GM23248 (cell line): ENCODE measurements at regions not wholly inside any gene's neighbourhood (a gene's known extent, or its start where the extent isn't known, plus 50 kb on each side); places are given as distances from the start of the nearest gene placed in this dataset.

ENCODE experiments used
- EZH2 ChIP-seq: fragments of 200-600 bp; sonication (generic); IDR thresholded peaks from 2 replicates; pipeline ENCODE4 v1.6.1; 2018; ENCODE audit warnings: antibody characterized with exemption, mild to moderate bottlenecking; ENCODE audit not compliant: insufficient read depth, poor library complexity, severe bottlenecking
- EZH2phosphoT487 ChIP-seq: fragments of 200-600 bp; sonication (generic); IDR thresholded peaks from 2 replicates; pipeline ENCODE4 v1.6.1; 2018; ENCODE audit warnings: antibody characterized with exemption, moderate library complexity, mild to moderate bottlenecking, low read depth; ENCODE audit not compliant: insufficient read depth

DNA sequence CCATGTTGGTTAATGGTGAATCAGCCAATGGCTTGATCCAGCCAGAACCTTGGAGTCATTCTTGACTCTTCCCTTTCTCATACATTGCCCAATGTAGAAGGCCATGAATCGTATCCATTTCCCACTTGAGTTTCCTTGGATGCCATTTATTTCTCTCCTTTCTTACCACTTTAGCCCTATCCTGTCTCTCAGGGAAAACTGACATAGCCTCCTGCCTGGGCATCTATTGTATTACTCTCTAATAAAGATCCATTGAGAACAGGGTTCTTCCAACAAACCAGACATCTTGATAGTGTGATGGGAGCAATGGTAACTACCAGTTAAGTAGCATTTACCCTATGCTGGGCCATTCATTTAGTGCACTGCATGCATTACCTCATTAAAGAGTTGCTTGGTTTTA lies 104.2 kb upstream of the CDH11 start:
- TF ChIP-seq EZH2 (no peak), EZH2phosphoT487 (no peak)
